C4-2B (cell line): ENCODE measurements at regions not wholly inside any gene's neighbourhood (a gene's known extent, or its start where the extent isn't known, plus 50 kb on each side); places are given as distances from the start of the nearest gene placed in this dataset.

Experiments
- CTCF ChIP-seq: fragments of 450-650 bp; conservative IDR thresholded peaks from 2 replicates; pipeline ENCODE4 v1.5.1; 2017; ENCODE audit warnings: mild to moderate bottlenecking
- ZFX ChIP-seq: fragments of 450-650 bp; IDR thresholded peaks from 2 replicates; pipeline ENCODE4 v1.6.1; 2017

- TF ChIP-seq CTCF = no peak
- no peak for TF ChIP-seq ZFX
These were observed 67.3 kb upstream of the UCN3 start for GRCh38 chr10:5297466-5297865.
